HG03066 (cell line): ENCODE measurements at regions not wholly inside any gene's neighbourhood (a gene's known extent, or its start where the extent isn't known, plus 50 kb on each side); places are given as distances from the start of the nearest gene placed in this dataset.
"Not testable (repeated sequence)": the region's sequence is repeated elsewhere in the genome, so short reads cannot be mapped to it uniquely, and the experiment has no call there.

Experiments used
- ATAC-seq: cut with Tn5 transposase; IDR thresholded peaks from one replicate; pipeline ENCODE4 v1.9.1; 2021; ENCODE audit warnings: low read depth; ENCODE audit not compliant: unreplicated experiment

DNA sequence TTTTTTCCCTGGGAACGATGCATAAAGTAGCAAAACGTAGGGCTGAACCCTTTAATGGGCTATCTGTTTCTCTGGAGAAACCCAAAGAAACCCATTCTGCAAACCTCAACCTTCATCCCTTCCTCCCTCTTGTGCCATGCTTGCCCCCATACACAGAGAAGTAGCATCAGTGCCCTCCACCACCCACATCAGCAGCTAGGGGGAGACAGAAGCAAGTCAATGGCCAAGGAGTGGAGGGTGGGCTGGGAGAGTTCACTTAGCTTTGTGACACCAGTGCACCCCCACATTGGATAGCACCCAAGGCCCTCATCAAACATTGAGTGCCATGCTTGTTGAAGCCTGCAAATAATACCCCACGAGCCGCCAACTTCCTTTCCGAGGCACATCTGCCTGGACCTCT is 282.4 kb downstream of the ABCC12 start:
- no peak for ATAC-seq

GRCh38 chr16:47872225-47872624 is 283.6 kb downstream of the ABCC12 start:
- ATAC-seq: no peak

DNA sequence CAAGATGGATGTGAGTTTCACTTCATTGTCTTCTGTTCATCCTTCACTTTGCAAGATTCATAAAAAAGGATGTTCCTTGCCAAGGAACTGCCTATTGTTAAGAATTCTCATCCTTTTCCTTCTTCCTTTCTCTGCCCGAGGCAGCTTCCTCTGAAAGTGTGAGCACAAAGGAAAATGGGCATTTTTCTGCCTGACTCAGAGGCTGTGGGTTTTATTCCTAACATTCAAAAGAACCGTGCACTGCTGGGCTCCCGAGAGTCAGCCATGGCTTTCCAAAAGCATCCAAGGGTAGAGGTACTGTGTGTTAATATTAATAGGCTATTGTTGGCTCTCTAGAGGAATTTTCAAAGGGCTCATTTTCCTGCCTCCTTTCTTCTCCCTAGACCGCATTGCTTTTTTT is 289.4 kb downstream of the ABCC12 start:
- no peak for ATAC-seq

- ATAC-seq: no peak
These were observed 290.4 kb downstream of the ABCC12 start for GRCh38 chr16:47865337-47865855.

DNA sequence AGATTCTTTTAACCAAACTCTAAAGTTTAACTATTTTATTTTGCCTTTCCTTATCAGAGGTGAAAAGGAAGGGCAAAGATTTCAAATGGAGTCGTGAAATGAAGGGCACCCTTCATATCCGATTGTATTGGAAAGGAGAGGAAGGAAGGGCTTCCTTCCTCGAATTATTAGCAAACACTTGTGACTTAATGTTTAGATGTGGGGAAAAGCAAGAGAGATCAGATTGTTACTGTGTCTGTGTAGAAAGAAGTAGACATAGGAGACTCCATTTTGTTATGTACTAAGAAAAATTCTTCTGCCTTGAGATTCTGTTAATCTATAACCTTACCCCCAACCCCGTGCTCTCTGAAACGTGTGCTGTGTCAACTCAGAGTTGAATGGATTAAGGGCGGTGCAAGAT is 291.5 kb downstream of the ABCC12 start:
- ATAC-seq: not testable (repeated sequence)

DNA sequence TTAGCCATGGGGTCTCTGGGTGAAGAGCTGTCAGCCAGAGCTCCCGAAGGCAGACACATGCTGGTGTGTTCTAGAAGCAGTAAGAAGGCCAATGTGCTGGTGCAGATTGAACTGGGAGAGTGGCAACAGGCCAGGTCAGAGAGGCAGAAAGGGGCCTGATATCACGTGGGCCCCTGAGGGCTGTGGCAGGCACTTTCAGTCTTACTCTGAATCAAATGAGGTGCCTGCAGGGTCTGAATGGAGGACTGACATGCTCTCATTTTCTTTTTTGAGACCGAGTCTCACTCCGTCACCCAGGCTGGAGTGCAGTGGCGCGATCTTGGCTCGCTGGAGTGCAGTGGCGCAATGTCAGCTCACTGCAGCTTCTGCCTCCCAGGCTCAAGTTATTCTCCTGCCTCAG is 293.8 kb downstream of the ABCC12 start:
- ATAC-seq: no peak

- ATAC-seq: no peak
These were observed 297.3 kb downstream of the ABCC12 start for GRCh38 chr16:47858333-47858982.

DNA sequence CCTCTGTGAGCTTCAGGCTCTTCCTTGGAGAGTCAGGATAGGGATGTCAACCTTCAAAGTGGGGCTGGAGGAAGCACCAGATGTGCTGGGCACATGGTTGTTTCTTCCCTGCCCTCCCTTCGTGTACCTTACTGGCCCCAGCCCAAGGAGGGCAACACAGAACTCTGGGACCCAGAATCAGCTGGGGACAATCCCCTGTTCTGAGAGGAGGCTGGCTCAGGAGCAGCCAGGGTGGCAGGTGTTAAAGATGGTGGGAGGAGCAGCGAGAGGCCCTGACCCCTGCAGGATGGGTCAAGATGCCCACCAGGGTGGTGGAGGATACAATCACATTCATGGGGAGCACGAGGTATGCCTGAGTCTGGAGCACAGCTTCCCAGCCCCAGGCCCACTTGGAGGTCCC is 300.4 kb downstream of the ABCC12 start:
- no peak for ATAC-seq

GRCh38 chr16:47854737-47855136 is 301.1 kb downstream of the ABCC12 start:
- no peak for ATAC-seq

GRCh38 chr16:47852991-47853390 is 302.8 kb downstream of the ABCC12 start:
- ATAC-seq: no peak

DNA sequence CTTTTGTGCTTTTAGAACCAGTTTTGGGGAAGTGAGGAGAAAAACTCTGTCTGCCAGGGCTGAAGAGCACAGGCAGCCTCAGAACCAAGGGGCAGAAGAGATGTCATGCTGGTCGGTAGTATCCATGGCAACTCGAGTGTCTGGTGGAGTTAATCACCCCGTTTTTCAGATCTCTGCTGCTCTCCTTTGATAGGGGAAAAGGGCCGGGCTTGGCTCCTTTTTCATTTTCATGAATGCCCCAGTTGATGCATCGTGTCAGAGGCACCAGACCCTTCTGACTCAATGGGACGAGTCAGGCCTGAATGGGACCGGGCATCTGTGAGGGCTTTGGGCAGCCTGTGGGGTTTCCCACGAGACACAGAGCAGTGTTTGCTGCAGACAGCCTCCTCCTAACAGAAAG is 304.6 kb downstream of the ABCC12 start:
- ATAC-seq: no peak

GRCh38 chr16:47849736-47850135 is 306.1 kb downstream of the ABCC12 start:
- ATAC-seq: no peak

GRCh38 chr16:47848421-47849109 is 307.2 kb downstream of the ABCC12 start:
- no peak for ATAC-seq

DNA sequence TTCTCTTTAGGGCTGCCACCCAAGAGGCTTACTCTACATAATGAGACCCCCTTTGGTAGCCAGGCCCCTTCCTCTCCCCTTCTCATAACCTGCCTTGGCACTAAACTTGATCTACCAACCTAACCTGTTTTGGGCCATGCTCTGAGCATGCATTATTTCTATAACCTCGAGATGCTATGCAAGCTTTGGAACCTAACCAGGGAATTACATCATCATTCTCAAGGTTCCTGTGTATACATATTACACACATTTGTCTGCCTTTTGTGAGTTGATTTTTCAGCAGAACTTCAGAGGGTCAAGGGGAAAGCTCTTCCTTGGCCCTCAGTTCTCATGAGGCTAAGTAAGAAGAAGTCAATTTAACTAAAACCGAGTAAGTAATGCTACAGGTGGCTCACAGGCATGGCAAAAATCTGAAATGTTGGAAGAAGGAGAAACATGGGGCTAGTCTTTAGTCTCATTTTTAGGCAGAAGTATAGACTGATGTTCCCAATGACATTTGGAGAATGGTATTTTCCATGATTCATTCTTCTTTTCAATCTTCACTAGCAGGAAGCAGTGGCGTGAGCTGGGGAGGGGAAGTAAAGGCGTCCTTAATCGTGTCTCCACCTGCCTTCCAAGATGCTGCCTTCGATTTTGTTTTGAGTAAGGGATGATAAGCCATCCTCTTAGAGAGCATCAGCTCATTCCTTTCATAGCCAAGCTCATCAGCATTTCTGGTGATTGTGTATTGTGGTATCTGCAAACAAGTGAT is 308.4 kb downstream of the ABCC12 start:
- no peak for ATAC-seq

DNA sequence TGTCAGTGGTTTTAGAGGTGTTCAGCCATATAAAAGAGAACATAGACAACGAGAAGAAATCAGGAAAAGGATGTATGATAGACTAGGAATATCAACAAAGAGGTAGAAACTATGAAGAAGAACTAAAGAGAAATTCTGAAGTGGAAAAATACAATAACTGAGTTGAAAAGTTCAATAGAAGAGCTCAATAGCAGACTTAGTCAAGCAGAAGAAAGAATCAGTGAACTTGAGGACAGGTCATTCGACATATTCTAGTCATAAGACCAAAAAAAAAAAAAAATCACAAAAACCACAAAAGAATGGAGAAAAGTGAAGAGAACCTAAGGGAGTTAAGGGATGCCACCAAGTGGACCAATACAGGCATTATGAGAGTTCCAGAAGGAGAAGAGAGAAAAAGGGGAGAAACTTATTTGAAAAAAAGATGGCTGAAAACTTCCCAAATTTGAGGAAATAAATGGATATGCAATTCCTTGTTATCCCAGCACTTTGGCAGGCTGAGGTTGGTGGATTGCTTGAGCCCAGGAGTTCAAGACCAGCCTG is 321.2 kb downstream of the ABCC12 start:
- ATAC-seq: no peak

DNA sequence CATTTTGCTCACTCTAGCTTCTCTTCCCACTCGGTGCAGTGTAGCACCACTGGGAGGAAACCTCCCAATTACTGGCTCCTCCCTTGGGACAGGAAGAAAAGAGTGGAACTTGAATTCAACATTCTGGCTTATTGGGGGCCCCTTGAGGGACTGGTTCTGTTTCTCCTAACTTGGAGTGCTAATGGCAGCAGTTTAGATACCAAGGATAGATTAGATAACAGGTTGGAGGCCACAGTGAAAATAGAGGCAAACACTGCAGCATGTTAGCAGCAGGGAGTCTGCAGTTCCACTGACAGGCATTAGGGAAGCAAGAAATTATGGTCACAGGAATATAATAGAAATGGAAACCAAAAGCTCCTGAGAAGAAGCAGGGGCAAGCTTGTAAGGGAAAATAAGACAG is 322.0 kb downstream of the ABCC12 start:
- ATAC-seq: no peak

DNA sequence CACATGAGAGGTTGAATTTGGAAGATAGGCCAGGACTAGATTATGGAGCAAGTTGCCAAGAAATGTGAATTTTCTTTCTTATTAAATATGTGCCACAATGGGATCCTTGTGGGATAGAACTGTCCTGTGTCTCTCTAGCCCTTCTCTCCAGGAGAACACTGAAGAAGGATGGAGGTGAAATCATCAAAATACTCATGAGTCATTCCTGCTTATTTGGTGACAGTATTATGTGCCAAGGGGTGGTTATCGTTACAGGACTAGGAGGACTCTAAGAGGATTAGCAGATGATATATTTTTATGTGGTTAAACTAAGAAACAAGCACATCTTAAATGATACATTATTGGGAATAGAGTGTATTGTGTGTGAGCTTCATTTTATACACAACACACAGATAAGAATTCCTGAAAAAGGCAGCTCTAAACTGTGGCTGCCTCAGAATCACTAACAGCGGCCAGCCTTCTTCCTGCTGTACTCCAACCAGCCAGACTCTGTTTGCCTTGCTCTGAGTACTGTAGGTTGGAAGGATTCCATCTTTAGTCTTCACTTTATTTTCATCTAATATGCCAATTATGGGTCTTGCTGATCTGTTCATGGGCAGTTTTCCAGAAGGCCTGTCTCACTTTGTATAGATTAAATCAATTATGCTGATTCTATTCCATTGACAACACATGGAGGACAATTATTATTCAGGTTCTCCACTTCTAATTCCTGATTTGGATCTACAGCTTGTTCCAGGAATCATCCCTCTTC is 325.8 kb downstream of the ABCC12 start:
- ATAC-seq: no peak

GRCh38 chr16:47826070-47826469 is 329.7 kb downstream of the ABCC12 start:
- no peak for ATAC-seq

DNA sequence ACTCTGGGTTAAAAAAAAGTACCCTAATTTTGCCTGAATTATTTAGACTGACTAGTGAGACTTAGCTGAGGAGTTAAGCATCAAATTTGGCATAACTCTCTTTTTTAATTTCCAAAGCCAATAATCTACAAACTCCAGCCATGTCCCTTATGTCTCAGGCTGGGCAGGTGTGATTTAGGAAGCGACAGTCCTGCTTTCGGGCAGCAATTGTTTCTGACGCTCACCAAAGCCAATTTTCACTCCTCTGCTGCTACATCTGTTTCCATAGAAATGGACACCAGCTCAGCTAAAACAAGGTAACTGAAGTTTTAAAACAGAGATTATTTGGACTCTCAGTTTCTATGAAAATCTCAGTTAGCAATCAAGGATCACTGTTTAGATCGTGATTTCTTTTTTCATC is 338.7 kb downstream of the ABCC12 start:
- no peak for ATAC-seq

- no peak for ATAC-seq
These were observed 339.3 kb downstream of the ABCC12 start for GRCh38 chr16:47816511-47816910.

GRCh38 chr16:47815655-47816054 is 340.1 kb downstream of the ABCC12 start:
- ATAC-seq: no peak
